ENCODE measurements at regions not wholly inside any gene's neighbourhood (a gene's known extent, or its start where the extent isn't known, plus 50 kb on each side); places are given as distances from the start of the nearest gene placed in this dataset.

DNA sequence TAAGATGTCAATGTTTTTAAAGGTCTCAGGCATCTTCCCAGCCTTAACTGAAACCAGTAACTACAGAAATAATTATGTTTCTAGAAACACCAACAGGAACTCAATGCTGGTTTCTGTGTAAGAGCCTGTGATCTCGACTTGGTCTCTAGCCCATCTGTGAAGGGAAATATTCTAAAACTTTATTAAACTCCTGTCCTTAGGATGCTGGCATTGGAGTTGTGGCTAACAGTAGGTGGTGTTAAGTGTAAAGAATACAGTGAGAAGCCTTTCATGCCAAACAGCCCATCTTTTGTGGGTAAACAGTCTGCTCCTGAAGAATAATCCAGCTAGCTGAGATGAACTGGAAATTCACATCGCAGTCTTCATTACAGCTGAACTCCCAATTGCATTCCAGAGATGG lies 133.2 kb downstream of the ADAMTS15 start:
- TF ChIP-seq EZH2 (IDR thresholded peaks at IDR 0.05), result no peak
- no peak for TF ChIP-seq POLR2AphosphoS5 (IDR thresholded peaks at IDR 0.05; ENCODE audit: borderline replicate concordance, low read depth, low read length)
- no peak for TF ChIP-seq FOXP2 (optimal IDR thresholded peaks at IDR 0.05; ENCODE audit: control extremely low read depth, extremely low read length, insufficient read depth)
